Lung microvascular endothelial cell (primary cell): ENCODE measurements at regions not wholly inside any gene's neighbourhood (a gene's known extent, or its start where the extent isn't known, plus 50 kb on each side); places are given as distances from the start of the nearest gene placed in this dataset.
A peak's percentile ranks its signal among the peaks of the same experiment; 100 is the strongest.
"Not testable (repeated sequence)": the region's sequence is repeated elsewhere in the genome, so short reads cannot be mapped to it uniquely, and the experiment has no call there.

Experiments used
- DNase-seq, 2 donors: peaks; one replicate each; pipeline versions ENCODE4 v3.0.0 to v3.0.0-alpha.2; 2010; ENCODE audit warnings: low read depth in 2 of 2

DNA sequence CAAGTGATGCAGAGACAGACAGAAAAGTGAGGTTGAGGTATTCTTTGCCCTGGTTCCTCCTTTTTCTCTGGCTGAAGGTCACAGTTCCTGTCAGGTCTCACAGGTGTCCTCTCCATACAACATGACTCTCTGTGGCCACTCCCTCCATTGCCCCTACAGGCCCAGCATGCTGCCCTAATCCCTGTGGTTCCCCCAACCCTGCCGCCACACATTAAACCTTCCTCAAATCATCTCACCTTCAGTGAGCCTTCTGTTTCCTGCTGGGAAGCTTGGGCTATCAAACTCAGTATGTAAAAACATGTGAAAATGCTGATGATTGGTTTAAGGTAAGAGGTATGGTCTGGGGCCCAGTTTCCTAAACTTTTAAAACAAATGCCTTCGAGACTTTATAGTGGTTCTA, 159.0 kb upstream of the E2F7 start:
- no peak for DNase-seq

DNA sequence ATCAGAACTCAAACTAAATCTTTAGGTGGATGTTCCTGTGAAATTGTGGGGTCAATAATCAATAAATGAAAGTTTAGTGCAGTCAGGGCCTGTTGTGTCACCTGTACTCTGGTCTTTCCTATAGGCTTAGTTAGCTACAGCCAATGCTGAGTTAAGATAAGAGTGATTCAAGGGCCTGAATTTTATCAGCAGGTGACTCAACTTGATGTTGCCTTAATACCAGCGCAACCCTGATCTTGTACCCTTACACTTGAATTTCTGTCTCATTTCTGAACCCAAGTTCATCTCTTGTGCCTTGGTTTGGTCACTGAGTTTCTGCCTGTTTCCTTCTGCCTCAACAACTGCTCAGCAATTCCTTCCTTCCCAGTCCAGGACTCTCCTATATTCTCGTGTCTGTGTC, 157.0 kb upstream of the E2F7 start:
- DNase-seq, result no peak

DNA sequence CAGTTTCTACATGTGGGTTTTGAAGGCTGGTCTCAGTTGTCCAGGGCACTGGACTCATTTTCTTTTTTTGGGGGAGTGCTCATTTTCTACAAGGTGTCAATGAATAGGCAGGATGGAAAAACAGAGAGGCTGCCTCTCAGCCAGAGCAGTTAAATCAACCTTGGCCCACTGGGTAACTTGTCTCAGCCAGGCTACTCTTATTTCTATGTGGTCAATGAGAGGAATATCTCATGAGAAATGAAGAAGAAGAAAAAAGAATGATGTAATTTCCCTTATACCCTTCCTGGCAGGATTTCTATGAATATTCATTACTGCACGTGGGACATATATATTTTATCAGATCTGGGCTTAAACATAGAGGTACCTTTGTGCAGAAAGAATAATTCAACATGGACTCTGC, 155.2 kb upstream of the E2F7 start:
- no peak for DNase-seq

DNA sequence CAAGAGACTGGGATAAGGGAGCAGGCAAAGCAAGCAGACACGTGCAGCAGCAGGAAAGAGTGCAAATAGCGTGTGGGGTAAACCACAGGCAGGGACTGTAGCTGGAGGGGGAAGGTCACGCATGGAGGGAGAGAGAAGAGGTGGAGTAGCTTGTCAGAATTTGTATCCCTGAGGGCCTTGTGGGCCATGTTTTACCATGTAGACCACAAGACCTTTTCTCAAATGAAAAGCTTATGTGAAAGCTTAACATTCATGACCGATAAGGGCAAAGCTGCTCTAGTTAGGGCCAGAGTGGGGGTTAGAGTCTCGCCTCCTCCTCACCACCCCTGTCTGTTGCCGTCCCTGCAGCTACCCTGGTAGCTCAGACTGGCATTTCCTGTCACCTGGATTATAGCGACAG, 152.9 kb upstream of the E2F7 start:
- no peak for DNase-seq

DNA sequence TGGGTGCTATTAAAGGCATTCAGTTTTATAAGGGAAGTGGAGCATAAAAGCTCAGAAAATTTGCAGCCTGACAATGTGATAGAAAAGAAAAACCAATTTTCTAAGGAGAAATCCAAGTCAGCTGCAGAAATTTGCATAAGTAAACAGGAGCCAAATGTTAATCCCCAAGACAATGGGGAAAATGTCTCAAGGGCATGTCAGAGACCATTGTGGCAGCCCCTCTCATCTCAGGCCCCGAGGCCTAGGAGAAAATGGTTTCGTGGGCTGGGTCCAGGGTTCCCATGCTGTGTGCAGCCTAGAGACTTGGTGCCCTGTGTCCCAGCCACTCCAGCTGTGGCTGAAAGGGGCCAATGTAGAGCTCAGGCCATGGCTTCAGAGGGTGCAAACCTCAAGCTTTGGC, 150.8 kb upstream of the E2F7 start:
- not testable (repeated sequence) for DNase-seq

DNA sequence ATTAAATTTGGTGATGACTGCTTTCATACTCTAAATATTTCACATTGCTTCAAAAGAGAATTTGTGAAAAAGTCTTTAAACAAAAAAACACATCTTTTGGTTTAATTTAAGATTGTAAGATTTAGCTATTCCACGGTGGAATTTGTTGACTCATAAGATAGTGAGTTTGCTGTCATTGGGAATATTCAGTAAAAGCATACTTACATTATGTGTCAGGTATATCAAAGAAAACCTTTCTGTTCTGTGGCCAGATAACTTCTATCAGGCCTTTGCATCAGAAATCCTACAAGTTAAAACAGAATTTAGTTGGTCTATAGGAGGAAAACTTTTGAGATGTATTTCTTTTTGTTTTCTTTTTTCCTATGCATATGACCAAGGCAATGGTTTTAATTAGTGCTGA, 148.8 kb upstream of the E2F7 start:
- no peak for DNase-seq

DNA sequence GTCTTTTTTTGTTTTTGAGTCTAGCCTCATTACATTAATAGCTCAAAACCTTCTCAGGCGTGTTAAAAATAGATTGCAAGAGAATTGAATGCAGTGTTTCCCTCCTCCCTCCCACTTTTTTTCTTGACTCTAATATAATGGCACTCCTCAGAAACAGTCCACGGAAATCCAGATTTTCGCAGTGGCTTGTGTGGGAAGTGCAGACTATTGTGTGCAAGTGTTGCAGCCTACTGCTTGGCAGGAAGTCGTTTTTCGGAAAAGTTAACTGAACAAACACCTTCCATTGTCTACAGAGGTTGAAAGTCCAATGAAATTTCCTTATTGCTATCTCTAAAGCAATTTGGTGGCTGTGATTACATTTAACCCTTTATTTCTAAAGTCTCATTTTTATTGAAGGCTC, 147.9 kb upstream of the E2F7 start:
- DNase-seq, result peak in 1 of 2 donors; percentile 80

DNA sequence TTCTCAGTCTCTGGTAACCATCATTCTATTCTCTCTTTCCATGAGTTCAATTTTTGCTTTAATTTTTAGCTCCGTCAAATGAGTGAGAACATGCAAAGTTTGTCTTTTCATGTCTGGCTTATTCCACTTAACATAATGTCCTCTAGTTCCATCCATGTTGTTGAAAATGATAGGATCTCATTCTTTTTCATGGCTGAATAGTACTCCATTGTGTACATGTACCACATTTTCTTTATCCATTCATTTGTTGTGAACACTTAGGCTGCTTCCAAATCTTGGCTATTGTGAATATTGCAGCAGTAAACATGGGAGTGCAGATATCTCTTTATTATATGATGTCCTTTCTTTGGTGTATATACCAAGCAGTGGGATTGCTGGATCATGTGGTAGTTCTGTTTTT, 145.4 kb upstream of the E2F7 start:
- no peak for DNase-seq

DNA sequence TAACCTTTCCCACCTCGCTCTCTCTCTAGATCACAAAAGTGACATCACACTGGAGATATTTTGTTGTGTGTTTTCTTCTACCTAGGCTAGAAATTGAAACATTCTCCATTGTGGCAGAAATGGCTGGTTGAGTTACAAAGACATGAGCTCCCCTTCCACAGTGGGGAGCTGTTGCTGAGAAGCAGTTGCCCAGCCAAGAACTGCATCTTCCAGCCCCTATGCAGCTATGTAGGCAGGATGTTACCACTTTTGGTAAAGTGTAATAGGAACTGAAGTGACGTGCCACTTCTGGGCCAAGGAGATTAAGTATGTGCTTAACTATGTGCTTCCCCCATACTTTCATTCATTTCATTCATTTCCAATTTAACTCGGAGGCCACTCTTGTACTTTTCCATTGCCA, 138.7 kb upstream of the E2F7 start:
- peak; percentile 7 to 16 for DNase-seq

DNA sequence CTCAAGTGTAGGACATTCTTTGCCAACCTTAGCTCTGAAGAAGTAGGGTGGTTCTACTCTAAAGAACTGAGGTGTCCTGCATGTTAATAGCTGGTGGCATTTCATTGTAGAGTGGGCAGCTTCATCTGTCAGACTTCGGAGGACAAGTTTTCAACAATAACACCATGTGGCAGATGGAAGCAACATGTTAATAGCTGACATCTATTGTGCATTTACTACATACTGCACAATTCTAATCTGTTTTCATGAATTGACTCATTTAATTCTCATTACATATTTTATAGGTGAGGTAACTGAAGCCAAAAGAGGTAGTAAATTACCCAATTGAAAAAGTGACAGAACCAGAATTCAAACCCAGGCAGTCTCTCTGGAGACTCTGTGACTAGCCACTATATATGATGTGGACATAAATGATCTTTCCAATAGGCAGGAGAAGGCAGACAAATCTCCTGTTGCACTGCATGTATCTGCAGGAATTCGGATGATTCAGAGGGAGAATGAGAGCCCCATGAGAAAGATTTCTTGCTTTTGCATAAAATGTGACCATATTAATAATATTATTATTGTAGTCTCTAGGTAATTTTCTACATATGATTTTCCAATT, 137.2 kb upstream of the E2F7 start:
- DNase-seq, result no peak

DNA sequence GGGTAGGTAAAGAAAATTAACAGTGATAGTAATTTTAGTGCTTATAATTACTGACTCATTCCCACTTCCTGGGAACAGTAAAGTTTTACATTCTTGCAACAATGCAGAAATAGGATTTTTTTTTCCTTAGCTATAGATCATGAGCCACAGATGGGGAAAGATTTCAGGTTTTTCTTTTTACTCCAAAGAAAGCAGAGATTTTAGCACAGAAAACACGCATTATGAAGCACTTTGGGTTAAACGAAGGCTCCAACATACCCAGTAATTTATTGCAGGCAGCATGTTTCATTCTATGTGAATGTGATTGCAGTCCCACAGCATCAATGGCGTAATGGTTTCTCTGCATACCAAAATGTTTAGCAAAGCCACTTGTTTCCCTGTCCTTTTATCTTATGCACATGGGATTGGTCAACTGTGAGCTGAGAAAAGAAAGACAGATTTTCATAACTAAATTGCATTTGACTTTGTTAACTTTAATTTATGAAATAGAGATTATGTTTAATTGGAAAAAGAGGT, 124.6 kb upstream of the E2F7 start:
- DNase-seq, result no peak

DNA sequence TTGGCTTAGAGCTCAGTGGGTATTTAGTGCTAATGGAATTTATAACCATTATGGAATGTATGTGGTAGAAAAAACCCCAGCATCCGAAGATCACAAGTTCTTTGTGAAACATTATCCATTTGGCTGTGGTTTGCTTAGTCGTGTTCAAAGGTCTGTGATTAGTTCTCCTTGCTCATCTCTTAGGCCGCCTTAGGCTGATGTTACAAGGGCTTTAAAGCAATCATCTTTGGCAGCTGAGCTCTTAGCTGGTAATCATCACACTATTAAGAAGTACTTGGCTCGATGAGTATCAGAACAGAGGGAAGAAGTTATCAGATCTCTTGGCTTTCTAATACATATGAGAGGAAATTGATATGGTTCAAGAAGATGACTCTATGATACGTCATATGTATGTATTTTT, 124.1 kb upstream of the E2F7 start:
- no peak for DNase-seq

DNA sequence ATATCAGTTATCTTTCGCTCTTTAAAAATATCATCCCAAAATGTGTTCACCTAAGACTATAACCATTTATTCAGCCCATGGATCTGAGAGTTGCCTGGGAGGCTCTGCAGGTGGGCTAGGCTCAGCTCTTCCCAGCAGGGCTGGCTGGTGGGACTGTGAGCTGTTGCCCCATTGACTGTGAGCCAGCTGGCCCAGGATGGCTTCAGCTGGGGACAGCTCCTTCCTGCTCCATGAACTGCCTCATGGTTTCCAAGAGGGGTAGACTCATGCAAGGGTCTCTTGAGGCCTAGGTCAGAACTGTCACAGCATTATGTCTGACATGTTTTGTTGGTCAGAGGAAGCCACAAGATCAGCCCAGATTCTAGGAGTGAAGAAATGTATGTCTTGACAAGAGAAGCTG, 114.1 kb upstream of the E2F7 start:
- DNase-seq, result no peak

DNA sequence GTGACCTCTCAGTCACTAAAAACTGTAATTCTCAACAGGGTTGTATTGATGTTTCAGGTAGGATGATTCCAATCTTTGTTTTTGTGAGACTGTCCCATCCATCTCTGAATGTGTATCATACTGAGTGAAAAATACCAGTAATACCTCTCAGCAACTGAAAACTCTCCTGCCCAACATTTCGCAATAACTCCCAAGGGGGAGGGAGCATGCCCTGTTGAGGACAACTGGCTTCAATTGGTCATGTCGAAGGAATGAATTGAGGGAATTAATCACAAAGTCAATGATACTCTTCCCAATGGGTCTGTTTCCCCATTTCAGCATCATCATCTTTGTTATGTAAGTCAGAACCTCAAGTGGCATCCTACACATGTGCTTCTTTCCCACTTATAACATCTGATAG, 102.4 kb upstream of the E2F7 start:
- no peak for DNase-seq

DNA sequence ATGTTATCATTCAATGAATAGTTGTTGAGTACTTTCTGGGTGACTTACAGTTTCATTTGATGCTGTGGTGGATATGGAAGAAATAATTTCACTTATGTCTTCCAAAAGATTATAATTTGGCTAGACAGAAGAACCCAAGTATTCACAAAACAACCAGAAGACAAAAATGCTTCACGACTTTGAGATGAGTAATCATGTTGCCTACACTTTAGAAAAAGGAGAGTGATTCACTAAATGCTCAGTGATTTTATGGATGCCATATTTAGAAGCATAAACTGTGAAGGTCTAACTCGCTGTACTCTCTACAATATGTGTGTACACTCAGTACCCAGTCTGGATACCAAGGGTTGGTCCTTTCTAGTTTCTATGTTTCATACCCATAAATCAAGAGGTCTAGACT, 101.3 kb upstream of the E2F7 start:
- no peak for DNase-seq

DNA sequence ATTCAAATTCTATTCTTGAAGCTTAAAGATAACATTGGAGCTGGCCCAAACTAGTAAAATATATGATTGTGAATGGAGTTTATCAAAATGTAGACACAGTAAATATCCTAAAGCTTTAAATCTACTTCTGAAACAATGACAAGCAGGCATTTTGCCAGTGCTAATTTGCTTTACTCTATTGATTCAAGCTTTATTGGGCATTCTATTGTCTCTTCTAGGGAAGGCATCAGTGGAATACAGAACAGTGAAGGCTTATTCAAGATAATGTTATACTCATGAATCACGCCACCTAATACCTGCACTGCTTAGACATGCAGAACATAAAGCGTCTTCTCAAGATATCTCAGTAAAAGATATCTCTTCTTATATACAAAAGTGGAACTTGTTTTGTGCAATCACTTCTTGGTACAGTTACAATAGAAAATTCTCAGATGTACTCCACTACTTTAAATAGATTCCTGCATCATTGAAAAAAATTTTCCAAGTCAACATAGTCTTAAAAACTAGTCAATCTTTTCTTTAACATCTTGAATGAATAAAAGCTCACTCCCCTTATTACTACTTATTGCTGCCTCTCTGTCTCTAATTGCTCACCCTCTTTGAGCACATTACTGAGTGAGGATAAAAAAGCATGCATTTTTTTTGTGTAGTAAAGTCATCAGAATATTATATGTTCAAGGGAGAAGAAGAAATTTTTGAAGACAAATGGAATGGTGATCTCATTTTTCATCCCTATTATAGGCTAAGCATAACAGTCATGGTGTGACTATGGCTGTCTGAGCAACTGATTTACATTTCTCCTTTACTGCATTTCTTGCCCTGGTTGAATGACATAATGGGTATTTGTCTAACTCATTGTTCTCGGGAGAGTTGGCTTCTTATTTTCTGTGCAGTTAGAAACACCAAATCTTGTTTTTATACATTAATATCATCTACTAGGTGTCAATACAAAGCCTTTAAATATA, 98.0 kb upstream of the E2F7 start:
- DNase-seq, result no peak

DNA sequence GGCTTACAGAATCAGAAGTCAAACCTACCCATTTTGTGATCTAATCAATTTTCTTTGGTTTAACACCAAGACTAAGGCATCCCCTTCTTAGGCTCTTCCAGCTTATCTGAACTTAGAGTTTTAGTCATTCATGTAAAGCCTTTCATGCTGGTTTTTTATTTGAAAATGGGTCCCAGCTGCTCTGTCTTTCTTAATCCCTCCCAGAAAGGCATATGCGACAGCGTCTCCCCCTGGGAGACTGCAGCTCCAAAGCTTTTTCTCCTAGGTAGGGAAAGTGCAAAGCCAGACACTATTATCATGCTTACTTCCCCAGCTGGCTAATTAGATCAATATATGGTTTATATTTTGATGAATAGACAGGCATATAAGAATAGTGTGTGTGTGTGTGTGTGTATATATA, 96.6 kb upstream of the E2F7 start:
- no peak for DNase-seq

DNA sequence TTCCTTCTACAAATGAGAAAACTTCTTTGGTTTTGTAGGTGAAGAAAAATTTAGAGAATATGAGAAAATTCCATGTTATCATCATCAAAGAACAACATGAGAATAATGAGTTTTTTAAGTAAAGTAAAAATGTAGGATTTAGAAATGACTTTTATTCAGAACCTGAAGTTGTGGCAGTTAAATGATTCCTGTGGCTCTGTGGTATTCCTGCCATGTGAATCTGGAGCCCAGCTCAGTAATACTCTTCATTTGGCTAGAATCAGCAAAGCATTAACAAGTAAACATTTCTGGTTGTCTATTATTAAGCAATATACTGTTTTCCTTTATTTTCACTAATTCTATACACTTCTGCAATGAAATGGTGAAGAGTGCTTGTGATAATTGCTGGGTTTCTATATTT, 95.6 kb upstream of the E2F7 start:
- no peak for DNase-seq

DNA sequence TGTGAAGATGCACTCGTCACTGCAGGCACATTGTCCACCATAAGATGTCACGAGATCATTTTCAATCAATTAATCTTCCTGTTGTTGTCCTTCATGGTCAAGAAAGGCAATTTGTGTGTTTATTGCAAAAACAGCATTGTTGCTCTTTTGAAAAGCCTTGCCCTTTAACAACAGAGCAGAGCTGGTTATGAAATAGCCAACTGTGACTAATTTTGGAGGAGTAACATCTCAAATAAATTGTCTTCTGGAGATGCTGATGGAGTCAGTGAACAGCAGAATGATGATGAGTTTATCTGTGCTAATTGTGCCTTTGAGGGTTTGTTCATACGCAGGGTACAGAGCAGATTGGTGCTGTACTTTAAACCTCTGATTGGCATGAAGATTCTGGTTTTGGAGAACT, 88.3 kb upstream of the E2F7 start:
- no peak for DNase-seq

DNA sequence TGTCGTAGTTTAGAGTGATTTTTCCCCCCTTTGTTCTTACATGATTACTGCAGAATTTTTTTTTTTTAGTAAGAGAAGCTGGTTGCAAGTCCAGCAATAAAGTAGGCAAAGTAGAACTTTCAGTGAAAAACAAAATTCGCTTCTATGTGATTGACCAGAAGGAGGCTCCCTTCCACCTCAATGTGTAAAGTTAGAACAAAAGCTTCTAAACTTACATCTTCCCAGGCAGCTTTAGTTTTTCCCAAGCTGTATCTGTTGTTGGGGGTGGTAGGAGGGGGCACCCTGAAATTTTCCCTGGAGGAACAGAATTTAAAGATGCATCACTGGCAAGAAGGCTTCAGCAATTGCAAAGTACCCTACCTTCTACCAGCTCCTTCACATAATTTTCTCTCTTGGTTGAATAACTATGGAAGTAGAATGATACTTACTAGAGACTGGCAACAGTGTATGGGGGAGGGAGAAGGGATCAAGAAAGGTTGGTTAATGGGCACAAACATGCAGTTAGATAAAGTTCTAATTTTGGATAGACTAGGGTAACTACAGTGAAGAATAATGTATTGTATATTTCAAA, 87.3 kb upstream of the E2F7 start:
- DNase-seq, result peak; percentile 66 to 72

DNA sequence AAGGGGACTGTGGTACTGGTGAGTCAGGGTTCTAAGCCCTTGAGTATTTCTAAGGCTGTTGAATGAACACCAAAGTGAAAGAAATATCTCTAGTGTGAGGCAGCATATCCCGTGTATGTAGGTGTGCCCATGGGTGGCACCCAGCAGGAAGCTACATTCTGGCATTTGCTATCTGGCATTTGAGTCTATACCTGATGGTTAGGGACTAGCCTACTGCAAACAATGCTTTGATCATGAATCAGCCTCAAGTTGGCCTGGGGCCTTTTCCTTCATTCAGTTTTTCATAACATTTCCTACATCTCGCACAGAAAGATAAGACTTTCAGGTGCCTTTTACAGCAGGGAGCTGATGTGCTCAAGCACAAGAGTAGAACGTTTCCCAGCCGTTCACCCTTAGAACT, 85.7 kb upstream of the E2F7 start:
- no peak for DNase-seq

DNA sequence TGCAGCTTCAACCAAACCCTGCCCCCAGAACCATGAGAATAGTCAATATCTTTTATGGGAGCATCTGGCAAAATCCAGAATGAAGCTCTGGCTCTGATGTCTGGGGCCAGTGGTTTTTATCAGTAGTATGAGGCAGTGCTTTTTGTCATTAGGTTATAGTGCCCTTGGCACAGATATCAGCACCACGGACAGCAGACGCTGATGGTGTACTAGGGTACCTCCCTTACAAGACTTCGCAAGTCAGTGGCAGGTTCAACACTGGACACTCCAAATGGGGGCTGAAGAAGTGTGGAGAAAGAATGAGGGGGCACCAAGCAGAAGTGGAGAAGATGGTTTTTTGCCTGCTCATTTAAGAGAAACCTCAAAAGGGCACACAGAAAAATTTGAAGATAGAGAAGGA, 68.2 kb upstream of the E2F7 start:
- peak; percentile 72 to 81 for DNase-seq
